ENCODE measurements at regions not wholly inside any gene's neighbourhood (a gene's known extent, or its start where the extent isn't known, plus 50 kb on each side); places are given as distances from the start of the nearest gene placed in this dataset.
"Not testable (repeated sequence)": the region's sequence is repeated elsewhere in the genome, so short reads cannot be mapped to it uniquely, and the experiment has no call there.

GRCh38 chr22:44567378-44567841 is 69.4 kb upstream of the RTL6 start:
- not testable (repeated sequence) for TF ChIP-seq CTCF, POLR2A (IDR thresholded peaks at IDR 0.05)
